HCT116 (cell line): ENCODE measurements at regions not wholly inside any gene's neighbourhood (a gene's known extent, or its start where the extent isn't known, plus 50 kb on each side); places are given as distances from the start of the nearest gene placed in this dataset.

Source experiments
- CBX3 ChIP-seq: IDR thresholded peaks from 2 replicates; pipeline ENCODE4 v1.6.1; 2012; ENCODE audit warnings: low read depth
- EZH2 ChIP-seq: fragments of 200-600 bp; sonication (generic); IDR thresholded peaks from 2 replicates; pipeline ENCODE4 v1.6.1; 2017; ENCODE audit warnings: antibody characterized with exemption, mixed run types
- EZH2phosphoT487 ChIP-seq: fragments of 200-600 bp; IDR thresholded peaks from 2 replicates; pipeline ENCODE4 v1.6.1; 2018; ENCODE audit warnings: antibody characterized with exemption, borderline replicate concordance
- POLR2A ChIP-seq: IDR thresholded peaks from 2 replicates; pipeline ENCODE4 v1.7.0; 2011; ENCODE audit warnings: borderline replicate concordance; ENCODE audit not compliant: insufficient read depth, insufficient read length; ENCODE audit errors: extremely low read depth
- POLR2AphosphoS5 ChIP-seq: IDR thresholded peaks from 2 replicates; pipeline ENCODE4 v1.6.1; 2011; ENCODE audit warnings: mild to moderate bottlenecking, low read depth, low read length, moderate library complexity
- REST ChIP-seq: IDR thresholded peaks from 2 replicates; pipeline ENCODE4 v1.6.1; 2012; ENCODE audit warnings: low read depth
- SP1 ChIP-seq: IDR thresholded peaks from 2 replicates; pipeline ENCODE4 v1.6.1; 2012; ENCODE audit warnings: low read depth
- YY1 ChIP-seq: IDR thresholded peaks from 2 replicates; pipeline ENCODE4 v1.6.1; 2011; ENCODE audit warnings: low read length, low read depth, moderate library complexity, mild to moderate bottlenecking; ENCODE audit not compliant: insufficient replicate concordance; ENCODE audit errors: extremely low read depth
- ZNF274 ChIP-seq: fragments of 200-500 bp; sonication (Bioruptor generic); IDR thresholded peaks from 2 replicates; pipeline ENCODE4 v1.6.1; 2014; ENCODE audit warnings: mild to moderate bottlenecking, low read depth, low read length, inconsistent platforms
- TF ChIP-seq, protein P1 (sequence below), 3 experiments: fragments of 200-600 bp in 1 of 3; sonication (generic) in 1 of 3; IDR thresholded peaks in 2 of 3; conservative IDR thresholded peaks in 1 of 3; 2 replicates each; pipeline ENCODE4 v1.5.1; 2012 to 2017; ENCODE audit warnings: low read depth in 2 of 3, low read length in 2 of 3, antibody characterized with exemption in 1 of 3, borderline replicate concordance in 1 of 3, control low read depth in 1 of 3, mild to moderate bottlenecking in 1 of 3, mixed read lengths in 1 of 3, mixed run types in 1 of 3, moderate library complexity in 1 of 3; ENCODE audit not compliant: insufficient read depth in 1 of 3

DNA sequence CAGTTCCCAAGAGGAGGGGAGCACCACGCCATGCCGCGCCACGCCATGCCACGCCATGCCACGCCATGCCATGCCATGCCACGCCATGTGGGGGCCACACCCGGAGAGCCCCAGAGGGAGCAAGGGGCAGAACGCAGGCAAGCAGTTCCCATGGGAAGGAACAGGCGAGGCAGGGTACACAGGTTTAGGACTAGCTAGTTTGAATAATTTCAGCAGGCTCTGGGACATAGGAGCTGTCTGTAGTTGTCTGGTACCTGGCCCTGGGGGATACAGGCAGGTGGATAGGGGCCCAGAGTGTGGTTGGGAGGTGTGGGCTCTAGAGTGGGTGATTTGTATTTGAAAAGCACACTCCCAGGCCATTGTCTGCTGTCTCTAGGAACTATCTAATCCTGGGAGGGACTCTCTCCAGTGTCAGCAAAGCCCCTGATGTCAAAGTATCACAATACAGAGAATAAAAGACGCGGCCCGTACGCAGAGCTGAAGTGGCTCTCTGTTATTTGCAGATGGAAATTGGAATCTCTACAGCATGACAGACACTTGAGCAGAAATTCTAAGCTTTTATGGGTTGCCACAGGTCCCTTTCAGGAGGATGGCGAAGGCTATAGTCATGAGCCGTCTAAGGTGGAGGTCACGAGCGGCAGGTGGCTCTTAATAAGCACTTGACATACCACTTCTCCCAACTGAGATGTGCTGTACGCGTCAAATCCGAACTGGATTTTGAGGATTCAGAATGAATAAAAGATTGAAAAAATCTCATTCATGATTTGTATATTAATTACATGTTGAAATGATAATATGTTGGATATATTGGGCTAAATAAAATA lies 220.8 kb upstream of the TNRC6C start:
- TF ChIP-seq POLR2AphosphoS5 (no peak), CBX3 (no peak), YY1 (no peak), ZNF274 (no peak), SP1 (no peak), REST (no peak), POLR2A (no peak), EZH2phosphoT487 (no peak), EZH2 (no peak)
- TF ChIP-seq, protein P1, sequence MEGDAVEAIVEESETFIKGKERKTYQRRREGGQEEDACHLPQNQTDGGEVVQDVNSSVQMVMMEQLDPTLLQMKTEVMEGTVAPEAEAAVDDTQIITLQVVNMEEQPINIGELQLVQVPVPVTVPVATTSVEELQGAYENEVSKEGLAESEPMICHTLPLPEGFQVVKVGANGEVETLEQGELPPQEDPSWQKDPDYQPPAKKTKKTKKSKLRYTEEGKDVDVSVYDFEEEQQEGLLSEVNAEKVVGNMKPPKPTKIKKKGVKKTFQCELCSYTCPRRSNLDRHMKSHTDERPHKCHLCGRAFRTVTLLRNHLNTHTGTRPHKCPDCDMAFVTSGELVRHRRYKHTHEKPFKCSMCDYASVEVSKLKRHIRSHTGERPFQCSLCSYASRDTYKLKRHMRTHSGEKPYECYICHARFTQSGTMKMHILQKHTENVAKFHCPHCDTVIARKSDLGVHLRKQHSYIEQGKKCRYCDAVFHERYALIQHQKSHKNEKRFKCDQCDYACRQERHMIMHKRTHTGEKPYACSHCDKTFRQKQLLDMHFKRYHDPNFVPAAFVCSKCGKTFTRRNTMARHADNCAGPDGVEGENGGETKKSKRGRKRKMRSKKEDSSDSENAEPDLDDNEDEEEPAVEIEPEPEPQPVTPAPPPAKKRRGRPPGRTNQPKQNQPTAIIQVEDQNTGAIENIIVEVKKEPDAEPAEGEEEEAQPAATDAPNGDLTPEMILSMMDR (IDR thresholded peaks at IDR 0.05 in 2 of 3, conservative IDR thresholded peaks at IDR 0.05 in 1 of 3; ENCODE audit: borderline replicate concordance in 1 of 3, insufficient read depth in 1 of 3, low read depth in 2 of 3, low read length in 2 of 3): no peak
